PC-9 (cell line): ENCODE measurements at regions not wholly inside any gene's neighbourhood (a gene's known extent, or its start where the extent isn't known, plus 50 kb on each side); places are given as distances from the start of the nearest gene placed in this dataset.

Source experiments
- BruUV-seq: library from RNA; stranded (reverse); fragments of 400-500 nt; replicated peaks from 2 replicates; lab custom pipeline; 2021; lab: Mats Ljungman, UMichigan
- CTCF ChIA-PET: fragments of 300-600 bp; sonication (Branson Sonifier 250); formaldehyde crosslinking; loops from one replicate; lab custom pipeline; 2022; ENCODE audit warnings: antibody characterized with exemption; lab: Charles Lee
- POLR2A ChIA-PET: fragments of 300-600 bp; sonication (Branson Sonifier 250); formaldehyde crosslinking; loops from one replicate; lab custom pipeline; 2022; ENCODE audit warnings: antibody characterized with exemption; ENCODE audit not compliant: unreplicated experiment; lab: Charles Lee
- DNase-seq, 2 experiments: peaks; one replicate each; pipeline versions ENCODE4 v3.0.0 to v3.0.0-alpha.2; 2015 to 2022; ENCODE audit warnings: mixed read lengths in 1 of 2
- H2AFZ ChIP-seq: fragments of 200-600 bp; sonication (generic); 2 replicates; pipeline ENCODE4 v1.8.1; 2017; ENCODE audit warnings: antibody characterized with exemption
- H3F3A ChIP-seq: fragments of 200-600 bp; sonication (generic); 2 replicates; pipeline ENCODE4 v1.8.1; 2017; ENCODE audit warnings: antibody characterized with exemption, mild to moderate bottlenecking, low read depth; ENCODE audit not compliant: insufficient read depth
- H3K27ac ChIP-seq: fragments of 200-600 bp; sonication (generic); 2 replicates; pipeline ENCODE4 v1.6.1; 2016; ENCODE audit warnings: mixed run types
- H3K27me3 ChIP-seq: fragments of 200-600 bp; sonication (generic); 2 replicates; pipeline ENCODE4 v1.6.1; 2016; ENCODE audit warnings: low read depth, mixed run types; ENCODE audit not compliant: insufficient read depth
- H3K36me3 ChIP-seq: fragments of 200-600 bp; sonication (generic); 2 replicates; pipeline ENCODE4 v1.6.1; 2016; ENCODE audit warnings: low read depth, mixed run types
- H3K4me1 ChIP-seq: fragments of 200-600 bp; sonication (generic); replicated peaks from 2 replicates; pipeline ENCODE4 v1.6.1; 2016; ENCODE audit warnings: mixed run types; ENCODE audit not compliant: insufficient read depth
- H3K4me2 ChIP-seq: fragments of 200-600 bp; sonication (generic); 2 replicates; pipeline ENCODE4 v1.6.1; 2017; ENCODE audit warnings: mixed run types
- H3K4me3 ChIP-seq: fragments of 200-600 bp; sonication (generic); 2 replicates; pipeline ENCODE4 v1.6.1; 2016; ENCODE audit warnings: mixed run types
- H3K79me2 ChIP-seq: fragments of 200-600 bp; sonication (generic); 2 replicates; pipeline ENCODE4 v1.6.1; 2017; ENCODE audit warnings: low read depth, mixed run types
- H3K9me2 ChIP-seq: fragments of 200-600 bp; sonication (generic); 2 replicates; pipeline ENCODE4 v1.8.1; 2017; ENCODE audit warnings: mild to moderate bottlenecking; ENCODE audit not compliant: insufficient read depth
- H3K9me3 ChIP-seq: fragments of 200-600 bp; sonication (generic); 2 replicates; pipeline ENCODE4 v1.8.1; 2016; ENCODE audit warnings: low read depth; ENCODE audit not compliant: insufficient read depth
- H4K20me1 ChIP-seq: fragments of 200-600 bp; sonication (generic); 2 replicates; pipeline ENCODE4 v1.8.1; 2017; ENCODE audit not compliant: insufficient read depth
- CTCF ChIP-seq: fragments of 200-600 bp; sonication (generic); conservative IDR thresholded peaks from 2 replicates; pipeline ENCODE4 v1.6.1; 2017; ENCODE audit warnings: mixed run types, antibody characterized with exemption, mild to moderate bottlenecking, moderate library complexity
- EZH2 ChIP-seq: fragments of 200-600 bp; sonication (generic); IDR thresholded peaks from 2 replicates; pipeline ENCODE4 v1.8.0; 2017; ENCODE audit warnings: antibody characterized with exemption, low read depth
- intact Hi-C: fragments of 100-400 bp; cut with micrococcal nuclease; formaldehyde crosslinking; loops from one replicate; pipeline ENCODE4 v1.10.0; 2022; ENCODE audit not compliant: unreplicated experiment

- Histone ChIP-seq H3K4me1 (no peaks in the 10 kb centered on the region), H4K20me1 (no peaks in the 10 kb centered on the region), H3F3A (no peaks in the 10 kb centered on the region), H3K4me2 (no peak overlapping the region), H2AFZ (no peak overlapping the region), H3K79me2 (no peaks in the 10 kb centered on the region), H3K4me3 (no peak overlapping the region), H3K36me3 (no peaks in the 10 kb centered on the region), H3K27ac (no peak overlapping the region), H3K27me3 (no peaks in the 10 kb centered on the region), H3K9me2 (no peaks in the 10 kb centered on the region), H3K9me3 (no peaks in the 10 kb centered on the region)
- ChIA-PET POLR2A (no interaction called here), CTCF (no interaction called here)
- TF ChIP-seq EZH2 (no peak), CTCF (no peak)
- intact Hi-C loops = no loop called here
- no peak for DNase-seq
- no TSS peak for BruUV-seq
Observed at GRCh38 chr2:156700681-156701080, 264.5 kb downstream of the GPD2 start.

GRCh38 chr2:156702541-156702940 is 266.4 kb downstream of the GPD2 start:
- no peaks in the 10 kb centered on the region for H3K9me2 ChIP-seq
- ChIA-PET CTCF (no interaction called here), POLR2A (no interaction called here)
- H3K4me2 ChIP-seq = no peak overlapping the region
- H3K79me2 ChIP-seq = no peaks in the 10 kb centered on the region
- no peaks in the 10 kb centered on the region for H3F3A ChIP-seq
- H2AFZ ChIP-seq = no peak overlapping the region
- intact Hi-C loops = no loop called here
- no peaks in the 10 kb centered on the region for H4K20me1 ChIP-seq
- no peak overlapping the region for H3K4me3 ChIP-seq
- no peak for DNase-seq
- no peak for TF ChIP-seq EZH2
- TF ChIP-seq CTCF = no peak
- H3K27me3 ChIP-seq = no peaks in the 10 kb centered on the region
- no peaks in the 10 kb centered on the region for H3K36me3 ChIP-seq
- H3K4me1 ChIP-seq = no peaks in the 10 kb centered on the region
- H3K27ac ChIP-seq = no peak overlapping the region
- BruUV-seq = no TSS peak
- no peaks in the 10 kb centered on the region for H3K9me3 ChIP-seq

GRCh38 chr2:156703642-156704041 is 267.5 kb downstream of the GPD2 start:
- CTCF ChIA-PET = no interaction called here
- no peak overlapping the region for H2AFZ ChIP-seq
- H3K27ac ChIP-seq = no peak overlapping the region
- intact Hi-C loops = no loop called here
- no peak overlapping the region for H3K4me3 ChIP-seq
- no peaks in the 10 kb centered on the region for H3F3A ChIP-seq
- H3K9me3 ChIP-seq = no peaks in the 10 kb centered on the region
- no peak for DNase-seq
- no peaks in the 10 kb centered on the region for H3K27me3 ChIP-seq
- TF ChIP-seq EZH2 (no peak), CTCF (no peak)
- no peaks in the 10 kb centered on the region for H3K4me1 ChIP-seq
- no peaks in the 10 kb centered on the region for H4K20me1 ChIP-seq
- no TSS peak for BruUV-seq
- H3K36me3 ChIP-seq = no peaks in the 10 kb centered on the region
- H3K9me2 ChIP-seq = no peaks in the 10 kb centered on the region
- POLR2A ChIA-PET = no interaction called here
- H3K4me2 ChIP-seq = no peak overlapping the region
- H3K79me2 ChIP-seq = no peaks in the 10 kb centered on the region
